HepG2 (cell line): ENCODE measurements at regions not wholly inside any gene's neighbourhood (a gene's known extent, or its start where the extent isn't known, plus 50 kb on each side); places are given as distances from the start of the nearest gene placed in this dataset.

Experiments
- ATAC-seq: fragments of 200-7000 bp; cut with Tn5 transposase; 3 replicates; pipeline ENCODE4 v1.9.1; 2020; ENCODE audit warnings: mild to moderate bottlenecking, moderate library complexity
- BruUV-seq: library from RNA; stranded (reverse); fragments of 400-500 nt; replicated peaks from 2 replicates; lab custom pipeline; 2021; lab: Mats Ljungman, UMichigan
- CTCF ChIA-PET: fragments of 300-600 bp; formaldehyde crosslinking; extraction: SDS; loops from one replicate; lab custom pipeline; 2021; ENCODE audit warnings: low total read pairs, inconsistent platforms, low intra/inter-chr PET ratio; lab: Yijun Ruan, JAX
- POLR2A ChIA-PET: fragments of 350-600 bp; sonication (Branson Sonifier 250); formaldehyde crosslinking; loops from one replicate; lab custom pipeline; 2020; ENCODE audit warnings: antibody characterized with exemption, inconsistent platforms; lab: Yijun Ruan, JAX
- DNase-seq: peaks from one replicate; pipeline ENCODE4 v3.0.0-alpha.2; 2015; ENCODE audit warnings: low spot score
- FAIRE-seq: peaks from 3 replicates; lab custom pipeline; 2011; peaks lifted over from hg19 to GRCh38; lab: Jason Lieb, UNC
- H2AFZ ChIP-seq: one replicate; pipeline ENCODE4 v1.6.1; 2011; ENCODE audit warnings: low read length, inconsistent platforms
- H3K27ac ChIP-seq: fragments of 300-600 bp; 3 replicates; pipeline ENCODE4 v1.8.0; 2011; ENCODE audit warnings: mixed run types, mild to moderate bottlenecking, mixed read lengths, low read length, inconsistent platforms; ENCODE audit not compliant: insufficient read depth; ENCODE audit errors: extremely low read length
- H3K27me3 ChIP-seq, 2 experiments: fragments of 200-600 bp in 1 of 2; 2 replicates in 1 of 2; 3 replicates in 1 of 2; pipeline versions ENCODE4 v1.6.0 to v1.8.0; 2011; ENCODE audit warnings: low read length in 2 of 2, mild to moderate bottlenecking in 2 of 2, moderate library complexity in 2 of 2, inconsistent platforms in 1 of 2; ENCODE audit not compliant: insufficient read depth in 2 of 2, control insufficient read depth in 1 of 2
- H3K36me3 ChIP-seq, 2 experiments: fragments of 200-600 bp in 1 of 2; replicated peaks in 1 of 2; 2 replicates in 1 of 2; 3 replicates in 1 of 2; pipeline versions ENCODE4 v1.5.1 to v1.8.0; 2011; ENCODE audit warnings: low read length in 2 of 2, inconsistent platforms in 1 of 2; ENCODE audit not compliant: insufficient read depth in 2 of 2, control insufficient read depth in 1 of 2
- H3K4me1 ChIP-seq: 2 replicates; pipeline ENCODE4 v1.5.1; 2012; ENCODE audit warnings: low read length, inconsistent platforms; ENCODE audit not compliant: insufficient read depth
- H3K4me2 ChIP-seq: 2 replicates; pipeline ENCODE4 v1.6.0; 2011; ENCODE audit warnings: low read depth, low read length, inconsistent platforms
- H3K4me3 ChIP-seq, 3 experiments: fragments of 200-600 bp in 1 of 3; sonication (generic), shearing (Covaris generic) in 1 of 3; replicated peaks in 1 of 3; 2 replicates each; pipeline ENCODE4 v1.5.1; 2011 to 2016; ENCODE audit warnings: low read length in 3 of 3, inconsistent platforms in 2 of 3, low read depth in 2 of 3, mild to moderate bottlenecking in 2 of 3, control low read depth in 1 of 3, mixed read lengths in 1 of 3; ENCODE audit not compliant: insufficient read depth in 1 of 3
- H3K79me2 ChIP-seq: one replicate; pipeline ENCODE4 v1.6.1; 2011; ENCODE audit warnings: low read length, inconsistent platforms; ENCODE audit not compliant: insufficient read depth
- H3K9ac ChIP-seq: 2 replicates; pipeline ENCODE4 v1.6.0; 2011; ENCODE audit warnings: mild to moderate bottlenecking, low read depth, low read length, inconsistent platforms; ENCODE audit not compliant: insufficient read depth
- H3K9me3 ChIP-seq: 2 replicates; pipeline ENCODE4 v1.5.1; 2012; ENCODE audit warnings: mild to moderate bottlenecking, low read length
- H4K20me1 ChIP-seq: 2 replicates; pipeline ENCODE4 v1.6.0; 2011; ENCODE audit warnings: inconsistent platforms, mild to moderate bottlenecking, low read length, moderate library complexity; ENCODE audit not compliant: insufficient read depth
- AKAP8 ChIP-seq: sonication (generic); formaldehyde crosslinking; IDR thresholded peaks from 2 replicates; pipeline ENCODE4 v1.5.1; 2020; ENCODE audit warnings: mild to moderate bottlenecking, missing genetic modification reagents
- ATF4 ChIP-seq, 2 experiments: fragments of 450-650 bp in 1 of 2; sonication (generic) in 1 of 2; formaldehyde crosslinking; IDR thresholded peaks; 2 replicates each; pipeline versions ENCODE4 v1.5.0 to v1.8.0; 2020 to 2022; ENCODE audit warnings: mild to moderate bottlenecking in 1 of 2, missing genetic modification reagents in 1 of 2
- FOXC1 ChIP-seq: sonication (generic); formaldehyde crosslinking; IDR thresholded peaks from 2 replicates; pipeline ENCODE4 v1.8.0; 2022; ENCODE audit warnings: mild to moderate bottlenecking, missing genetic modification reagents, borderline replicate concordance
- SMARCC2 ChIP-seq: fragments of 450-650 bp; IDR thresholded peaks from 2 replicates; pipeline ENCODE4 v1.6.1; 2017; ENCODE audit warnings: antibody characterized with exemption, mild to moderate bottlenecking
- TBL1XR1 ChIP-seq: fragments of 150-350 bp; IDR thresholded peaks from 2 replicates; pipeline ENCODE4 v1.6.1; 2014; ENCODE audit warnings: borderline replicate concordance, low read length; ENCODE audit not compliant: partially characterized antibody
- ZBTB33 ChIP-seq: sonication (generic); formaldehyde crosslinking; IDR thresholded peaks from 2 replicates; pipeline ENCODE4 v1.4.0; 2020; ENCODE audit warnings: missing genetic modification reagents
- ZFX ChIP-seq: sonication (generic); formaldehyde crosslinking; IDR thresholded peaks from 2 replicates; pipeline ENCODE4 v1.4.0; 2020; ENCODE audit warnings: mild to moderate bottlenecking, low read depth, missing genetic modification reagents, moderate library complexity
- ZNF572 ChIP-seq: sonication (generic); formaldehyde crosslinking; IDR thresholded peaks from 2 replicates; pipeline ENCODE4 v1.5.1; 2020; ENCODE audit warnings: mild to moderate bottlenecking, missing genetic modification reagents
- ZNF660 ChIP-seq: sonication (generic); formaldehyde crosslinking; IDR thresholded peaks from 2 replicates; pipeline ENCODE4 v1.5.1; 2020; ENCODE audit warnings: mild to moderate bottlenecking, low read depth, missing genetic modification reagents, borderline replicate concordance
- ZNF724P ChIP-seq: sonication (generic); formaldehyde crosslinking; IDR thresholded peaks from 2 replicates; pipeline ENCODE4 v1.8.0; 2022; ENCODE audit warnings: missing genetic modification reagents, borderline replicate concordance
- WGBS: methylation state at CpG from one replicate; pipeline ENCODE4 v1.1.6; 2017; ENCODE audit warnings: low lambda C conversion rate; 5-methylcytosine and 5-hydroxymethylcytosine counted together
- in situ Hi-C: cut with HindIII; loops from 2 replicates; pipeline ENCODE4 v1.10.0; 2017; ENCODE audit warnings: low pct_unique_long_range_greater_than_20kb; ENCODE audit not compliant: extremely low pct_ligation_motif_present
- intact Hi-C: fragments of 100-400 bp; cut with micrococcal nuclease; formaldehyde crosslinking; loops from one replicate; pipeline ENCODE4 v1.10.0; 2022; ENCODE audit not compliant: unreplicated experiment
- TF ChIP-seq, protein P1 (sequence below): sonication (generic); formaldehyde crosslinking; IDR thresholded peaks from 2 replicates; pipeline ENCODE4 v1.4.0; 2020; ENCODE audit warnings: missing genetic modification reagents

DNA sequence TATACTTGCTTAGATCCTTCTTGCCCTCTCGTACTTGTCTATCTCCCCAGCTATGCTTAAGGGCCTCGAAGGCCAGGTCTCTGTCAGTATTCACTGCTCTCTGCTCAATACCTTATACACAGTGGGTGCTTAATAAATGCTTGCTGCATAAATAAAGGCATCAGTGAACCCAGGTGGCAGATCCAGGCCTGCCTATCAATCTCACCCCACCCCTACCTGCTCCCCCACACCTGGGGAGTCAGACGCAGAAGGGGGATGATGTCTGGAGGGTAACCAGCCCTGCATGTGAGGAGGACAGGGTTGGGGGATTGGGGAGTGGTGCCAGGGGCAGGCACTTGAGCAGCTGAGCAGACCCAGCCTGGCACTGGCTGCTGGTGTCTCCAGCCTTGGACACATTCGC lies 430.6 kb downstream of the MN1 start:
- CTCF ChIA-PET, result no interaction called here
- Histone ChIP-seq H3K36me3 (no peaks in the 10 kb centered on the region), H3K27ac (no peak overlapping the region), H3K27me3 (0 out of 5 replicates have a peak, but pooled peaks cover 0 to 4% of the 10 kb centered on the region in 2 experiments), H3K4me2 (no peak overlapping the region), H4K20me1 (no peaks in the 10 kb centered on the region), H3K4me1 (peaks cover 12% of the 10 kb centered on the region), H3K9me3 (no peaks in the 10 kb centered on the region), H3K79me2 (no peaks in the 10 kb centered on the region), H2AFZ (no peak overlapping the region), H3K9ac (no peak overlapping the region), H3K4me3 (no peak overlapping the region)
- FAIRE-seq, result no peak
- intact Hi-C loops, result no loop called here
- TF ChIP-seq ATF4 (CRISPR knock-in tag; IDR thresholded peaks at IDR 0.05), result no peak
- TF ChIP-seq AKAP8, result no peak
- no peak for TF ChIP-seq ZNF572
- no peak for TF ChIP-seq ZFX (CRISPR knock-in tag)
- no TSS peak for BruUV-seq
- 0% methylated on average over 3 of the region's 4 CpGs for WGBS
- DNase-seq, result no peak
- POLR2A ChIA-PET, result no interaction called here
- no peak for ATAC-seq
- in situ Hi-C loops, result no loop called here

- H3K79me2 ChIP-seq, result no peaks in the 10 kb centered on the region
- 0 out of 5 replicates have a peak, but pooled peaks cover 0 to 4% of the 10 kb centered on the region in 2 experiments for H3K27me3 ChIP-seq
- H3K27ac ChIP-seq, result no peak overlapping the region
- no TSS peak for BruUV-seq
- no peaks in the 10 kb centered on the region for H3K9me3 ChIP-seq
- H3K4me1 ChIP-seq, result peaks cover 12% of the 10 kb centered on the region
- H2AFZ ChIP-seq, result no peak overlapping the region
- no peak overlapping the region for H3K9ac ChIP-seq
- no peak overlapping the region for H3K4me2 ChIP-seq
- in situ Hi-C loops (no loop called here), intact Hi-C loops (no loop called here)
- ATAC-seq (no peak), FAIRE-seq (no peak), DNase-seq (no peak)
- H4K20me1 ChIP-seq, result no peaks in the 10 kb centered on the region
- H3K36me3 ChIP-seq, result no peaks in the 10 kb centered on the region
- CTCF ChIA-PET, result no interaction called here
- TF ChIP-seq, protein P1, sequence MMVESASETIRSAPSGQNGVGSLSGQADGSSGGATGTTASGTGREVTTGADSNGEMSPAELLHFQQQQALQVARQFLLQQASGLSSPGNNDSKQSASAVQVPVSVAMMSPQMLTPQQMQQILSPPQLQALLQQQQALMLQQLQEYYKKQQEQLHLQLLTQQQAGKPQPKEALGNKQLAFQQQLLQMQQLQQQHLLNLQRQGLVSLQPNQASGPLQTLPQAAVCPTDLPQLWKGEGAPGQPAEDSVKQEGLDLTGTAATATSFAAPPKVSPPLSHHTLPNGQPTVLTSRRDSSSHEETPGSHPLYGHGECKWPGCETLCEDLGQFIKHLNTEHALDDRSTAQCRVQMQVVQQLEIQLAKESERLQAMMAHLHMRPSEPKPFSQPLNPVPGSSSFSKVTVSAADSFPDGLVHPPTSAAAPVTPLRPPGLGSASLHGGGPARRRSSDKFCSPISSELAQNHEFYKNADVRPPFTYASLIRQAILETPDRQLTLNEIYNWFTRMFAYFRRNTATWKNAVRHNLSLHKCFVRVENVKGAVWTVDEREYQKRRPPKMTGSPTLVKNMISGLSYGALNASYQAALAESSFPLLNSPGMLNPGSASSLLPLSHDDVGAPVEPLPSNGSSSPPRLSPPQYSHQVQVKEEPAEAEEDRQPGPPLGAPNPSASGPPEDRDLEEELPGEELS (CRISPR knock-in tag), result no peak
- TF ChIP-seq ZBTB33 (no peak), FOXC1 (CRISPR knock-in tag) (no peak), SMARCC2 (no peak), ZNF660 (CRISPR knock-in tag) (no peak), TBL1XR1 (no peak), ZNF724P (CRISPR knock-in tag) (no peak)
- POLR2A ChIA-PET, result no interaction called here
- H3K4me3 ChIP-seq, result no peak overlapping the region
Measured at GRCh38 chr22:27372364-27372763, 429.2 kb downstream of the MN1 start.
